Fibroblast of the aortic adventitia (primary cell): ENCODE measurements at regions not wholly inside any gene's neighbourhood (a gene's known extent, or its start where the extent isn't known, plus 50 kb on each side); places are given as distances from the start of the nearest gene placed in this dataset.

Source experiments
- DNase-seq: peaks from one replicate; pipeline ENCODE4 v3.0.0-alpha.2; 2010; ENCODE audit warnings: low read depth
- H3K4me3 ChIP-seq: 2 replicates; pipeline ENCODE4 v1.5.1; 2011; ENCODE audit warnings: low read depth, mild to moderate bottlenecking, control low read depth, low read length, moderate library complexity
- TF ChIP-seq, protein P1 (sequence below): IDR thresholded peaks from 2 replicates; pipeline ENCODE4 v1.5.1; 2011; ENCODE audit warnings: mild to moderate bottlenecking, low read length, control low read depth, inconsistent platforms; ENCODE audit not compliant: insufficient read depth

DNA sequence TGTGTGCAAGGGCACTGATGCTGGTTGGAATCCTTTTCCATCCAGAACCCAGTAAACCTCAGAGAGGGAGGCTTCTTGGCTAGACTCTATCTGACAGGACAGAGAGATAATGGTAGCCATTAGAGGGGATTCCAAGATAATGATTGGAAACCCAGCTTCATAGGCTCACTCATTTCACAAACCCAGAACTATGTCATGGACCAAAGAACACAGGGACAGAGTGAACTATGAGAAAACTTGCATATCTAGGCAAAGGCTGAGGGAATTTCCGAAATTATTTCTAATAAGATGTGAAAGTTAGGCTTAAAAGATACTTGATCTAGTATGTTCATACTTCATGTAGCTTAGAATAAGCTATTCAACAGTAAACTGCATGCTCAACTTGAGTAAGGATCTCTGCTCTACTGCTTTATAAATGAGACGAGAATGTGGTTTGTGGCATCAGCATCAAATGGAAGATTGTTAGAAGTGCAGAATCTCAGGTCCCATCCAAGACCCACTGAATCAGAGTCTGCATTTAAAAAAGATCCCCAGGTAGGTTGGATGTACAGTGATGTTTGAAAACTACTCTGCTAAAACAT is 261.4 kb downstream of the DMRT2 start:
- no peak for DNase-seq
- TF ChIP-seq, protein P1, sequence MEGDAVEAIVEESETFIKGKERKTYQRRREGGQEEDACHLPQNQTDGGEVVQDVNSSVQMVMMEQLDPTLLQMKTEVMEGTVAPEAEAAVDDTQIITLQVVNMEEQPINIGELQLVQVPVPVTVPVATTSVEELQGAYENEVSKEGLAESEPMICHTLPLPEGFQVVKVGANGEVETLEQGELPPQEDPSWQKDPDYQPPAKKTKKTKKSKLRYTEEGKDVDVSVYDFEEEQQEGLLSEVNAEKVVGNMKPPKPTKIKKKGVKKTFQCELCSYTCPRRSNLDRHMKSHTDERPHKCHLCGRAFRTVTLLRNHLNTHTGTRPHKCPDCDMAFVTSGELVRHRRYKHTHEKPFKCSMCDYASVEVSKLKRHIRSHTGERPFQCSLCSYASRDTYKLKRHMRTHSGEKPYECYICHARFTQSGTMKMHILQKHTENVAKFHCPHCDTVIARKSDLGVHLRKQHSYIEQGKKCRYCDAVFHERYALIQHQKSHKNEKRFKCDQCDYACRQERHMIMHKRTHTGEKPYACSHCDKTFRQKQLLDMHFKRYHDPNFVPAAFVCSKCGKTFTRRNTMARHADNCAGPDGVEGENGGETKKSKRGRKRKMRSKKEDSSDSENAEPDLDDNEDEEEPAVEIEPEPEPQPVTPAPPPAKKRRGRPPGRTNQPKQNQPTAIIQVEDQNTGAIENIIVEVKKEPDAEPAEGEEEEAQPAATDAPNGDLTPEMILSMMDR: no peak
- no peak overlapping the region for H3K4me3 ChIP-seq

DNA sequence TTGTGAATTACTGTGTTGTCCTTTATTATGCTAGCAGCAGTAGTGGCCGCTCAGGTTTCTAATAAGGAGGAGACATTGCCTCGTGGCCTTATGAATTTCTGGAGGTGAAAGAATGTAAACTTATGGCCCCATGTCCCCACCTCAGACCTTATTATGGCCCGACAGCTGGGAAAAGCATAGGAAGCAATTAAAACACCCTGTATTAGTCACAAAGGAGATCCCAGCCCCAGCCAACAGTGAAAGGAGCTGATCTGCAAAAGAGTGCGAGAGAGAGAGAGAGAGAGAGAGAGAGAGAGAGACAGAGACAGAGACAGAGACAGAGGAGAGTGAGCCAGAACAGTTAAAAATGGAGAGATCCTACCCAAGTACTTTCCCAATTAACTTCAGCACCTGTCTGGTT is 269.3 kb downstream of the DMRT2 start:
- TF ChIP-seq, protein P1: no peak
- H3K4me3 ChIP-seq: no peak overlapping the region
- no peak for DNase-seq

DNA sequence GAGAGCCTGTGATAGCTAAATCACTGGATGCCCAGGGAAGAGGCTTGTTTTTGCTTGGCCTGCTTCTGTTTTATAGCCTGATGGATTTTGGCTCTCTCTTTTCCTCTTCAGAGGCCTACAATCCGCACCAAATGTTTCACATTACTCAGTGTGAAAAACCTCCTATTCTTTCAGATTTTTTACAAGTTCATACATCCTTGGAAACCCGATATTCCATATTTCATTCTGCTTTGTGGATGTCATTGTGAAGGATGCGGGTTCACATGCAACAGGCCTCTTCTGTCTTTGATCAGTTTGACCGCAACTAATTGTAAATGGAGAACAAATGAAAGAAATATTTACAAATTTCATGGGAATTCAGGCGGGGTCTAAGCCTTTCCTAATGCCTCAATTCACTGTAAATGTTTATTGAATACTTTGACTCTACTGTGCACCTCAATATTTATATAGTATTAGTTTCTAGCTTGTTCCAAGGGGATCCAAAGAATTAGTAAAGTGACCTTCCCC is 269.9 kb downstream of the DMRT2 start:
- TF ChIP-seq, protein P1: no peak
- H3K4me3 ChIP-seq: no peak overlapping the region
- DNase-seq: no peak

DNA sequence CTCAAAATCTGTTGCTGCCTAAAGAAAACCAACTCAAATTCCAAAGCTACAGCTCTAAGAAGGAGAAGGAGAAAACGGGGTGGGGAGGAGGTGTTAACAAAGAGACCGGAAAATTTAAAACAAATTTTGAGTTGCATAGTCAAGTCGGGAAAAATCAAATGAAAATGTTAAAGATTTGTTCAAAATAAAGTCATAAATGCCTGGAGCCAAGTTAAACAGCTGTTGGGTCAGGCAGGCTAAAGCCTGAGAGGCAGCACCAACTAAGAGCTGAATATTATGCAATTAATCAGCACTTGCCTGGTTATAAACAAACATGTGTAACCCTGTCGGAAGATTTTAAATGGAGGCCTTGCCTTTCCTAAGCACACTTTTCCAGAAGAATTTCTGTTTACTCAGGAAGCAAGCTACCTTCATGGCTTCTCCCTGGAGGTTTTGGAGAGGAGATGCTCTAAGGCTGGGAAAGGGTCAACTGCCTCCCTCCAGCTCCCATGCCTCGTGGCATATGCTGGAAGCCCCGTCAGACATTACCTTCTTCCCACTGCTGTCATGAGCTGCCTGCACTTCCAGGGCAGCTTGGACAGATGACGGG is 270.5 kb downstream of the DMRT2 start:
- DNase-seq: no peak
- H3K4me3 ChIP-seq: no peak overlapping the region
- TF ChIP-seq, protein P1: no peak

DNA sequence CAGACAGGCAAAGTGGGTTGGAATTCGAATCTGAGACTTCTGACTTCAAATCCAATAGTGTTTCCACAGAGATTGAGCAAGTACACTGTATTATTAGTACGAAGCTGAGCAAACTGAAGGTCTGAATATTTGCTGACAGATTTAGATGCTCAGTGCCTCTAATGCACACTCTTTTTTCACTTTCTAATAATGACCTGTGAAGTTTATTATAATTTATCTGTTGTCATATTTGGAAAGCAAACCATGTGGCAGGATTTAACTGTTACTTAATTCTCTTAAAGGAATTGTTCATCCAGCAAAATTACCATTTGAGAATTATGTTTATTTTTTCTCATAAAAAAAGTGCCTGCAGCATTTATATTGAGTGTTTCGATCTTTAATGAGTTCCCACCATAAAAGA is 277.3 kb downstream of the DMRT2 start:
- DNase-seq: no peak
- TF ChIP-seq, protein P1: no peak
- H3K4me3 ChIP-seq: no peak overlapping the region

DNA sequence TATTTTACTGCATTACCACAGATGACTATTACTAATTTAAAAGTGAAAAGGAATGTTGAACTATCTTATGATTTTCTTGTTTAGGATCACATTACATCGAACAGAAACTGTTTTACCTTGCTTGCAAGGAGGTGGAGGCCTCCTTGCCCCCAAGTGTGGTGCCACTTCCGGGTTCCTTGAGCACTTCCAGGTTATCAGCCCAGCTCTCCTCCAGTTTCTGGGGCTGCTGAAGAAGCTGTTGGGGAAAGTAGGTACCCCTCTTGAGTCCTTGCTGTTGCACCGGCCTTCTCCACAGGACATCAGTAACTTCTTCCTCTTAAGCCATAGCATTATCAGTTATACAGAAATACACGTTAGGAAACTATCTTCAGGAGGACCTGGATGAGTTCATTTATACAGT is 278.2 kb downstream of the DMRT2 start:
- TF ChIP-seq, protein P1: no peak
- DNase-seq: no peak
- no peak overlapping the region for H3K4me3 ChIP-seq

DNA sequence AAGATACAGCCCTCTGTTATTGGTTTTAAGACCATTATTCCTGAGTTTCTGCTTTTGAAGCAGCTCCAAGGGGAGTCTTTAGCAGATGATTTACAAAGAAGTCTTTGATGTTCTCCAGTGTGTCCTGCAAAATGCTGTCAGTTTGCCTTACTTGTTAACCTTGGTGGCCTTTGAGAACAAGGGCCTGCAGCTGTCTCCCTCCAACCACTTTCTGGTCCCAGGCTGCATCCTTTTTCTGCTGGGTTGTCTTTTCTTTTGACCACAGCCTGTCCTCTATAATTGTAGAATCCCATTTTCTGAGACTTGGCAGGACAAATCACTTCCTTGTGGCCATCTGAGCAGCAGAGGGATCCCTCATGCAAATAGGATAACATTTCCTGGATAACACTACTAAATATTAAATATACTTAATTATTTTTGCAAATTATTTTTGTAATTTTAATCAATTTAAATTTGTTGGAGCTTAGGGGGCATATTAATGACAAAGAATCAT is 281.4 kb downstream of the DMRT2 start:
- TF ChIP-seq, protein P1: no peak
- H3K4me3 ChIP-seq: no peak overlapping the region
- no peak for DNase-seq
